Type B pancreatic cell (in vitro differentiated cells): ENCODE measurements at regions not wholly inside any gene's neighbourhood (a gene's known extent, or its start where the extent isn't known, plus 50 kb on each side); places are given as distances from the start of the nearest gene placed in this dataset.

Experiments
- DNase-seq: peaks from one replicate; pipeline ENCODE4 v3.0.0; 2021; ENCODE audit warnings: mixed read lengths; ENCODE audit not compliant: unreplicated experiment; ENCODE audit errors: extremely low spot score
- H3K27ac Mint-ChIP-seq: 2 replicates; pipeline ENCODE4 v1.8.0; 2021; ENCODE audit warnings: mild to moderate bottlenecking, mixed read lengths
- H3K27me3 Mint-ChIP-seq: 2 replicates; pipeline ENCODE4 v1.8.0; 2021; ENCODE audit warnings: mixed read lengths
- H3K36me3 Mint-ChIP-seq: 2 replicates; pipeline ENCODE4 v1.8.0; 2021; ENCODE audit warnings: mixed read lengths
- H3K4me1 Mint-ChIP-seq: one replicate; pipeline ENCODE4 v1.8.0; 2021; ENCODE audit warnings: mixed read lengths; ENCODE audit not compliant: unreplicated experiment
- H3K4me3 Mint-ChIP-seq: 2 replicates; pipeline ENCODE4 v1.8.0; 2021; ENCODE audit warnings: mild to moderate bottlenecking, mixed read lengths
- H3K9me3 Mint-ChIP-seq: 2 replicates; pipeline ENCODE4 v1.8.0; 2021; ENCODE audit warnings: mixed read lengths
- CTCF ChIP-seq: fragments of 200-600 bp; sonication (generic); conservative IDR thresholded peaks from 2 replicates; pipeline ENCODE4 v1.5.0; 2021; ENCODE audit warnings: antibody characterized with exemption, mild to moderate bottlenecking

GRCh38 chr10:3943695-3944257 lies 158.8 kb upstream of the KLF6 start:
- Mint-ChIP-seq H3K9me3 (peaks cover 4% of the 10 kb centered on the region), H3K4me3 (no peak overlapping the region), H3K4me1 (peaks cover 10% of the 10 kb centered on the region), H3K27ac (peak overlapping the region; percentile 17), H3K36me3 (no peaks in the 10 kb centered on the region), H3K27me3 (no peaks in the 10 kb centered on the region)
- DNase-seq = no peak
- no peak for TF ChIP-seq CTCF

- Mint-ChIP-seq H3K4me1 (peaks cover 9% of the 10 kb centered on the region), H3K4me3 (no peak overlapping the region), H3K27me3 (no peaks in the 10 kb centered on the region), H3K27ac (peak overlapping the region; percentile 17), H3K9me3 (peaks cover 4% of the 10 kb centered on the region), H3K36me3 (no peaks in the 10 kb centered on the region)
- no peak for DNase-seq
- TF ChIP-seq CTCF = no peak
Observed at GRCh38 chr10:3942937-3943489, 158.0 kb upstream of the KLF6 start.

GRCh38 chr10:3941676-3942075 lies 156.7 kb upstream of the KLF6 start:
- Mint-ChIP-seq H3K4me3 (no peak overlapping the region), H3K36me3 (no peaks in the 10 kb centered on the region), H3K27me3 (no peaks in the 10 kb centered on the region), H3K27ac (peak overlapping the region; percentile 56), H3K4me1 (peaks cover 9% of the 10 kb centered on the region), H3K9me3 (peaks cover 4% of the 10 kb centered on the region)
- no peak for TF ChIP-seq CTCF
- no peak for DNase-seq

GRCh38 chr10:3936422-3937040 lies 151.5 kb upstream of the KLF6 start:
- no peak for TF ChIP-seq CTCF
- Mint-ChIP-seq H3K27me3 (no peaks in the 10 kb centered on the region), H3K27ac (no peak overlapping the region)

GRCh38 chr10:3935933-3936359 lies 150.9 kb upstream of the KLF6 start:
- Mint-ChIP-seq H3K4me1 (peaks cover 9% of the 10 kb centered on the region), H3K27me3 (no peaks in the 10 kb centered on the region), H3K9me3 (no peaks in the 10 kb centered on the region), H3K27ac (no peak overlapping the region), H3K4me3 (no peak overlapping the region), H3K36me3 (no peaks in the 10 kb centered on the region)
- no peak for TF ChIP-seq CTCF
- no peak for DNase-seq

More at GRCh38 chr10:3936422-3937040, 151.5 kb upstream of the KLF6 start:
- no peak for DNase-seq
- Mint-ChIP-seq H3K9me3 (peaks cover 4% of the 10 kb centered on the region), H3K4me1 (peaks cover 9% of the 10 kb centered on the region), H3K36me3 (no peaks in the 10 kb centered on the region), H3K4me3 (no peak overlapping the region)
